ENCODE measurements at regions not wholly inside any gene's neighbourhood (a gene's known extent, or its start where the extent isn't known, plus 50 kb on each side); places are given as distances from the start of the nearest gene placed in this dataset.

- no peak for TF ChIP-seq CTCF (IDR thresholded peaks at IDR 0.05)
- no peak for TF ChIP-seq POLR2A (IDR thresholded peaks at IDR 0.05)
These were observed 217.0 kb upstream of the TARS1 start for GRCh38 chr5:33223563-33224284.

Data from lower leg skin (tissue), 3 donors.